HG03280 (cell line): ENCODE measurements at regions not wholly inside any gene's neighbourhood (a gene's known extent, or its start where the extent isn't known, plus 50 kb on each side); places are given as distances from the start of the nearest gene placed in this dataset.
"Not testable (repeated sequence)": the region's sequence is repeated elsewhere in the genome, so short reads cannot be mapped to it uniquely, and the experiment has no call there.

Experiments used
- ATAC-seq: cut with Tn5 transposase; IDR thresholded peaks from one replicate; pipeline ENCODE4 v1.9.1; 2021; ENCODE audit warnings: mild to moderate bottlenecking, moderate library complexity; ENCODE audit not compliant: unreplicated experiment

DNA sequence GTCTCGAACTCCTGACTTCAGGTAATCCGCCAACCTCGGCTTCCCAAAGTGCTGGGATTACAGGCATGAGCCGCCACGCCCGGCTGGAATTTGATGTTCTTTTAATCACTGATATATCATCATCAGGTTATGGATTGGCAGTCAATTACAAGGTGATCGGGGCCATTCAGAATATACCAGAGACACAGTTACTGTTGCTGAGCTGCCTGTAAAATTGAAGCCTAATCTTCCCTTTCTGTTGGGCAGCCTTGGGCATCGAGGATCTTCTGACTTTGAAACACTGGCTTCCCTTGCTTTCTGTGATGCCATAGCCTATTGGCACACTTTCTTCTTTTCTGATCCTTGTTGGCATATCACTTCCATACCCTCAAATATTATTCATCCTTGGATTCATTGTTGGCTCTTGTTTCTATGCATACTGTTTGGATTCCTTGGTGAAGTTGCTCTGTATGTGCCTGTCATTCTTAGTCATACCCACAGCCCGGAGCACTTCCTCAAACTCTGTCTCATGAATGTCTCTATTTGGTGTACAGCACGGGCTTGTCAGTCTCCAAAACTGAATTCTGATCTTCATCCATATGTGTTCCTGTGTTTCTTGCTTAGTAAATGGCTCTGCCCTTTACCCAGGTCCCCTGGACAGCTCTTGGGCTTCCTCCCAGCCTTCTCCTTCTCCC lies 85.6 kb upstream of the CRYM start:
- ATAC-seq: not testable (repeated sequence)

DNA sequence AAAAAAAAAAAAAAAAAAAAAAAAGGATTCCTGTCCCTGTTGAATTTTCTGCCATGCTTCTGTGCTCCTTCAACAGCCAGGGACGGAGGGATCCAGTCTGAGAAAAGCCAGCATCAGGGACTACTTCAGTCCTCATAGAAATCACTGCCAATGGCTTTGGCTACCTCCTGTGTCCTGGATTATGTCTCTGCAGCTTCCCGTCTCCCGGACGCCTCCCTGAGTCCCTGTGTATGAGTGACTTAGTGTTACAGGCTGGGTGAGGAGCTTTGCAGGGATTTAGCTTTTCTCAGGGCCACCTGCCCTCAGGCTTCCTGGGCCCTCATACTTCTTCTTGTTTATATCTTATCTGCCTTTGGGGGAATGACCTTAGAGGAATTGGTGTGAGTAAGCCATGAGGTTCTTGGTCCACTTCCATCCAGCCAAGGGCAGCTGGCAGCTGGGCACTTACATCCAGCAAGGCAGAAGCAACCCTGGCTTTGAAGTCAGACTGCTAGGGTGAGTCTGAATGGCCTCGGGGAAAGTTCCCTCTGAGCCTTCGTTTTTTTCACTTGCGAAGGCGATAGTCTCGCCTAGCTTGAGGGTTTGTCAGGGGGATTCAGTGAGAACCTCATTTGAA lies 83.6 kb upstream of the CRYM start:
- ATAC-seq: not testable (repeated sequence)

DNA sequence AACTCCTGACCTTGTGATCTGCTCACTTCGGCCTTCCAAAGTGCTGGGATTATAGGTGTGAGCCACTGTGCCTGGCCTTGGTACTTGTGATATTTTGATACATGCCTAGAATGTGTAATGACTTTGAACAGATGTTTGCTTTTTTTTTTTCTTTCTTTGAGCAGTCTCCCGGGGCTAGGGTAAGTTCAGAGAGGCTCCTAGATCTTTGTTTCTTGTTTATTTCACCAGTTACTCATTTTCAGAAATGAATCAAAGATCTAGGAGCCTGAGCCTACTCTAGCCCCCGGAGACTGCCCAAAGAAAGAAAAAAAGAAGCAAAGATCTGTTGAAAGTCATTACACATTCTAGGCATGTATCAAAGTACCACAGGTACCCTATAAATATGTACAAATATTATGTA lies 83.0 kb upstream of the CRYM start:
- ATAC-seq: not testable (repeated sequence)

DNA sequence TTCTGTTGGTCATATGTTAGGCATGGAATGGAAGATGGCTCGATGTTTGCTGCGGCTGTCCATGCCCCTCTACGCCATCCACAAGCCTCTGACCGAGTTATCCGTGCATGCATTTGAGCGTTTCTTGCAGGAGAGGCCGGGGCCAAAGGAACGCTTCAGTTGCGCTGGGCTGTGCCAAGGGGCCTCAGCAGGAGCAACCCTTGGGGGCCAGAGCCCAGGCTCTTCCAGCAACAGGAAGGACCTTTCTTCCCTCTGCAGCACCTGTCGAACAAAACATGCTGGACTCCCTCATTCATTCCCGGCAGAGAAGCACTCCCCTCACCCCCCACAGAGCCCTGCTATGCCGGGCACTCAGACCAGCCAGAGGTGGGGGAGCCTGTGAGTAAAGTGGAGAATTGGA lies 81.4 kb upstream of the CRYM start:
- not testable (repeated sequence) for ATAC-seq

DNA sequence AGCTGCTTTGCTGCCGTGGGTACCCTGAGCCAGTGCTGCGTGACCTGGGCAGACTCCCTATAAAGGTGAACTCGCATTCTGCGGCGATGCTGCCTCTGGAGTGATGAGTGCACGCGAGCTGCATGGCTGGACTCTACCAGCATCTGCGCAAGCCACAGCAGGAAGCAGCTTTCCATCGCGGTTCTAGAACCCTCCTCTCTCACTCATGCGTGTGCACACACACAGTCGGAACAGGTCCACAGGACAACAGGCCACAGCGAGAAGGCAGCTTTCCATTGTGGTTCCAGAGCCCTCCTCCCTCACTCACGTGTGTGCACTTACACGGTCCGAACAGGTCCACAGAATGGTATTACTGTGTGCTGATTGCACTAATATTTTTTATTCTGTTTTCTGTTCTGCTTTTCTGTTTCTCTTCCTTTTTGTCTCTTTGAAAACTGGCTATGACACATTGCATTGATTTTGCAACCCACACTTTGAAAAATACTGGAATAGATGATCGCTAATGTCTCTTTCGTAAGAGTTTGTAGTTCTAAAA lies 80.2 kb upstream of the CRYM start:
- peak; percentile 45 for ATAC-seq

DNA sequence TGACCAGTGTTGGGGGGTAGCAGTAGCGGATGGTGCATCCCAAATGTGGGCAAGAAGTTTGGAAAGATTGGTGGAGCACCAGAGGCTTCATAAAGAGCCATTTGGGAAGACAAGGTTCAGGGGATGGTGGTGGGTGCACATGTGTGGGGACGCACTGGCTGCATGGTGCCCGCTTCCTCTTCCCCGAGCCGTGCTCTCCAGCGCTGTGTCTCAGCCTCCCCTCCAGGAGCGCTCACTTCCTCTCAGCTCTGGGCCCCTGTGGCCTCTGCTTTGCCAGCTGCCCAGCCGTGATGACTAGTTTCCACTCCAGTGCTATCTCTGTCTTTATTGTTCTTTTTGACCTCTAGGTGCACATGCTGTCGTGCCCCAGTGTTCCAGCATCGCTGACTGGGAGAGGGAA lies 78.2 kb upstream of the CRYM start:
- ATAC-seq: not testable (repeated sequence)

DNA sequence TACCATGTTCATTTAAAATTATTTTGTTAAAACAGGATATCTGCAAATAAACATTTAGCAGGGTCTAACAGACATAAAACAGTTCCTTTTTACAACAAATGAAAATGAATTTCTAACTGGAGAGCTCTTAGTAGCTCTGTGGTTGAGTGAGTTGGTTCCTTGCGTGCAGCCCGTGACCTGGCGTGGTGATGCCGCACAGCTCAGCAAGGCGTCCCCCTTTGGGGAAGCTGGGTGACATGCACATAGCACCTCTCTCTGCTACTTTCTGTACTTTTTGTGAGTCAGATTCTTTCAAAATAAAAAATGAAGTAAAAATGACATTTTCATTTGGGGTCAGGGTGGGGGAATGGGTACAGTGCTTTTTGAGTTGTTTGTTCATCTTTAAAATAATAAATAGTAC lies 73.3 kb upstream of the CRYM start:
- not testable (repeated sequence) for ATAC-seq

DNA sequence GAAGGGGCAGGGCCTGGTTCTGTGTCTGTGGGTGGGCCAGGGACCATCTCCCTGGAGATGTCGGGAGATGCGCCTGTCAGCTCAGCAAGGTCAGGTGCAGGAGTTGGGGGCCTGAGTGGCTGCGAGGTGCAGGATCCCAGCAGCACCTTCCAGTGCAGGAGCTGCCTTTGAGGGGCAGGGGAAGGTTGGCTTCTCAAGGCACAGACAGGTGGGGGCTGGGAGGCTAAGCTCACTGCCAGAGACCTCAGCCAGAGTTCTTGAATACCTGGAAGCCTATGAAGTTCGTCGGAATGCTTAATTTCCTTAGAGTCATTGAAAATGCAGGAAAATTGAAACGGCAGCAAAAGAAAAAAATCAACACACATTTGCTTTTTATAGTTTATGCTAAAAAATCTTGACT lies 72.8 kb upstream of the CRYM start:
- not testable (repeated sequence) for ATAC-seq

DNA sequence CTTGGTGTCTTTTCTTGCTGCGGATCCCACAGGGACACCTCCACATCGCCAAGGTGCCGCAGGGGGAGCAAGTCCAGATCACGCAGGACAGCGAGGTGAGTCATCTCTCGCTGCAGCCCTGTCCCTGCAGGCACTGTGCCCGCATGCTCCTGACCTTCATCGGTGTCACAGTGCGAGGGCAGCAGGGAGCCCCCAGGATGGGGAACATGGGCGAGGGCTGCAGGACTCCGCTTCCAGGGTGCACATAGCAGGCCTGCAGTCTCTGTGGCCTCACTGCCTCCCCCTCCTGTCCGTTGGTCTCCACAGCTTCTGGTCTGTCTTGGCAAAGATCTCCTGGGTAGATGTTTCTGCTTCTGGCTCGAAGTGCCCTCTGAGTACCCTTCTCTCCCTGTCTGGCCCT lies 71.2 kb upstream of the CRYM start:
- not testable (repeated sequence) for ATAC-seq

DNA sequence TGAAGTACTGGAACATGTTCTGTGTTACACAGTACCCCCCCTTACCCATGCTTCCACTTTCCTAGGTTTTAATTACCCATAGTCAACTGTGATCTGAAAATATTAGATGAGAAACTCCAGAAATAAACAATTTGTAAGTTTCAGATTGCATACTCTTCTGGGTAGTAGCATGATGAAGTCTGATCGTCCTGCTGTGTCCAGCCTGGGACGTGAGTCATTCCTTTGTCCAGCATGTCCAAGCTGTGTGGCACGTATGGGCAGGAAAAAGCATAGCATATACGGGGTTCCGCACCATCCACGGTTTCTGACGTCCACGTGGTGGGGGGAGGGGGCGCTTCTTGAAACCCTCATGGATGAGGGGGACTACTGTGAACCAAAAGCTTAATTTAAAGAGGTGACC lies 70.7 kb upstream of the CRYM start:
- not testable (repeated sequence) for ATAC-seq

DNA sequence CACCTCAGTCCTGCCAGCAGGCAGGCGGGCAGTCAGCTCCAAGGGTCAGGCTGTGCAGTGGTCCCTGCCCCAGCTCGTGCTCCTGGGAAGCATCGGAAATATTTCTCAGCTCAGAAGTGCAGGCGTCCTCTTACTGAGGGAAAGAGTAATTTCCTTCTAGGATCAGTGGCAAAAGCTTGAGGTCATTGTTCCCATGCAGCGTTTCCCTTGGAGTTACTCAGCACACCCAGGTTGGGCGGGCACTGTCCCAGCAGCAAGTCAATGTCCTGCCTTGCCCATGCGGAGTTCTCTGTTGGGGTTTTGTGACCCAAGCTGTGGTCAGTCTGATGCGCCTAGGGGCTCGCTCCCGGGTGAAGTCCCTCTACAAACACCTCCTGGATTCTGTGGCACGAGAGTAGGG lies 69.4 kb upstream of the CRYM start:
- ATAC-seq: not testable (repeated sequence)

DNA sequence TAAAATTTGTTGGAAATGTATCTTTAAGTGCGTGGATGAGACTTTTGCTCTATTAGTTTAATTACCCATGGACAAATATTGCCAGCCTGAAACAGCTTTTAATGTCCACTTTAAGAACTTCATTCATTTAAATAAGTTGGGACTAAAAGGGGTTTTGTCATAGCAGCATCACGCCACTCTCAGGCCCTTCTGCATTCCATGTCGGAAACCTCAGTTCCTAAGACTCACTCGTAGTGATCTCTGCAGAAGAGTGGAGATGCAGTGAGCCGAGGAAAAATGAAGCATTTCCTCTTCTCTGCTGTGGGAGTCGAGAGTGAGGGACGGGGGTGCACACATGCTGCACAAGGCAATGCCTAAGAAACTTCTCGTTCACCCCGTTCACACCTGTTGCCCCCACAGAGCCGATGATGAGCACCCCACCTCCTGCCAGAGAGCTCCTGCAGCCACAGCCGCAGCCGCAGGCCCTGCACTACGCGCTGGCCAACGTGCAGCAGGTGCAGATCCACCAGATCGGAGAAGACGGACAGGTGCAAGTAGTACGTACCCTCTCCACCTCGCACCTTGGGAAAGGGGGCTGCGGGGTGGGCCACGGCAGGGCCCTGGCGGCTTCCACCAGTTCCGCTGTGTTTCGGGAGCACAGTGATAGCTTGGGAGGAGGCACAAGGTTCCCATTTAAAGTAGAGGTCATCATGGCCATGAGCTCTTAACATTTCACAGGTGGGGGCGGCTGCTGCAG lies 68.8 kb upstream of the CRYM start:
- not testable (repeated sequence) for ATAC-seq

DNA sequence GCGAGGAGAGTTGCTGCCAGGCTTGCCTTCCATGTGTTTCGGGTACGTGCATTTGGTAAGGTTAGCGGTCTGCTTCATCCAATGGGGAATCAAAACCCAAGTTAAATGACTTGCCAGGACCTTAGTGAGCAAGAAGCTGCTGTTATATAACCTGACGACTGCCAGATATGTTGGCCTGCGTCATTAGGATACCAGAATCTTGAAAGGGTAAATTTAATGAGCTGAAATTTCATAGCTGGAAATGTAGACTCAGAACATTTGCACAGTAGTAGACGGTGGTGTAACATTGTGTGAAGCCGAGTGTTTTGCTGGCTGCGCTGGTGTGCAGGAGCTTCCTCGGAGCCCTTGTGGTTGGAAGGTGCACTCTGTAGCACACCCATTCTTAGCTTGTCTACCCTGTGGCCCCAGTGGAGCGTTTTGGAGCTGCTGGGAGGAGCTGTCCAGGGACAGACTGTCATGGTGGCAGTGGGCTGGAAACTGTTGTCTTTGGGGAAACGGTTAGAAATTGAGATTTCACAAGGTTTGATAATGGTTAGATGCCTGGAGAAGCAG lies 66.3 kb upstream of the CRYM start:
- ATAC-seq: not testable (repeated sequence)

DNA sequence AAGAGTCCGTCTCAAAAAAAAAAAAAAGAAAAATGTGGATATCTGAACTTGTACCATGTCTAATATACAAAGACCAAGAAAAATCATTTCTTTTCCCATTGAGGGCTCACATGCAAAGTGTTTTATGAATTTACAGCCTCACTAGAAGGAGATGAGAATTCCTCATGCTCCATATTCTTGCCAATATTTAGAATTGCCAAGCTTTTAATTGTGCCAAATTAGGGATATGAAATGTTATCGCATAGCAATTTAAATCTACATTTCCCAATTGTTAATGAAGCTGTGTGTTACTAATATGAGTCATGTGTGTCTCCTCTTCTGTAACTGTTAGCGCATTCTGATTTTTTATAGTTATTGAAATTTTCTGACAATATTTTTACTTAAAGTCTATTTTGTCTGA lies 63.0 kb upstream of the CRYM start:
- ATAC-seq: no peak

DNA sequence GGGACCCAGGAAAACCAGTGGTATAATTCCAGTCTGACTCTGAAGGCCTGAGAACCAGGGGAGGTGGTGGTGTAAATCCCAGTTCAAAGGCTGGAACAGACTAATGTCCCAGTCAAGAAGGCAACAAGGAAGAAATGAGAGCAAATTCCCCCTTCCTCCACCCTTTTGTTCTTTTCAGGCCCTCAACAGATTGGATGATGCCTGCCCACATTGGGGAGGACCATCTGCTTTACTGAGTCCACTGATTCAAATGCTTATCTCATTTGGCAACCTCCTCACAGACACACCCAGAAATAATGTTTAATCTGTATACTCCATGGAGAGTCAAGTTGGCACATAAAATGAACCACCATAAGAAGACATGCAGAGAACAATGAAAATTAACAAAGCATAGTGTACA lies 61.9 kb upstream of the CRYM start:
- ATAC-seq: no peak

DNA sequence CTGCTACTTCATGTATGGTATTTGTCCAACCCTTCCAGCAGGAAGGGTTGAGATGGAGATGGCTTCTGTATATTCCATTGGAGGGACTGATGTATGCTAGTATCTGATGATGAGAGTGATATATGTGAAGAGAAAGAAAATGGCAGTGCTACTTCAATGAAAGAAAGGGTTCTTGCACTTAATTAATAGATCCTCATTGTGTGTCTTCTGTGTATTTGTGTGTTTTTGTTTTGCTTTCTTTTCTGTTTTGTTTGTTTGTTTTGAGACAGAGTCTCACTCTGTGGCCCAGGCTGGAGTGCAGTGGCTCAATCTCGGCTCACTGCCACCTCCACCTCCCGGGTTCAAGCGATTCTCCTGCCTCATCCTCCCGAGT lies 61.2 kb upstream of the CRYM start:
- ATAC-seq: no peak

DNA sequence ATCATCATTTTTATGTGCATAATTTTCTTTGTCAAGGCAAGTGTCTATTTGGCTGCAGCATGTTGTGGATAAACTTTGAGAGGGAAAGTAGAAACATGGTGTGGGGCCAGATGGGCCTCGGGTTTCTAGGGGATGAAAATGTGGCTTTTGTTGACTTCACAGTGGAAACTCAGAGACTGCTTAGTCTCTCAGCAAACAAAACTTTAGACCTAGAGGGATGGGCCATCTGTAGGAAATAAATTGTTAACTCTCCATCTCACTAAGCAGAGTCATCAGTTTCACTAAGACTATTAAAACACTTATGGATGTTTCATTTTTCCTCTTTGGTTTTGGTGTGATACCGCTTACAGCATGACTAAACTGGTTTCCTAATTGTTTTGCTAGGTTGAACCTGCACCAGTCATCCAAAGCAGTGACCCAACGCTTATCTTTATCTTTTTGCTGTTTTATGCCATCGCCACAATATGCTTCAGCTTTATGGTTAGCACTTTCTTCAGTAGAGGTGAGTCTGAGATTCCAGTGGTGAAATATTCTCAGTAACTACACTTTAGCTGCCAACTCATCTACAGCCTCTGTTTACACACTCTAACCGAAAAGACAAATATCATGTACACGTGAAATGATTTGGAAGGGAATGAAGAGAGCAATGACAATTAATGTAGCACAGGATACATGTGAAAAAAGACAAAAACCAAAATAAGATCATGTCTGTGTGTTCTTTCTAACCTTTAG lies 60.6 kb upstream of the CRYM start:
- ATAC-seq: no peak

DNA sequence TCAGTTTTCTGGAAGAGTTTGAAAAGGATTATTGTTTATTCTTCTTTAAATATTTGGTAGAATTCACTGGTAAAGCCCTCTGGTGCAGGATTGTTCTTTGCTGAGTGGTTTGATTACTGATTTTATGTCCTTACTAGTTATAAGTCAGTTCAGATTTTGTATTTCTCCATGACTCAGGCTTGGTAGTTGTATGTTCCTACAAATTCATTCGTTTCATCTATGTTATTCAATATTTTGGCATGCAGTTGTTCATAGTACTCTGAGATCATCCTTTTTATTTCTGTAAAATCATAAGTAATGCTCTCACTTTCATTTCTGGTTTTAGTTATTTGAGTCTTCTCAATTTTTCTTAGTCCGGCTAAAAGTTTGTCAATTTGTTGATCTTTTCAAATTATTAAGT lies 58.1 kb upstream of the CRYM start:
- no peak for ATAC-seq

DNA sequence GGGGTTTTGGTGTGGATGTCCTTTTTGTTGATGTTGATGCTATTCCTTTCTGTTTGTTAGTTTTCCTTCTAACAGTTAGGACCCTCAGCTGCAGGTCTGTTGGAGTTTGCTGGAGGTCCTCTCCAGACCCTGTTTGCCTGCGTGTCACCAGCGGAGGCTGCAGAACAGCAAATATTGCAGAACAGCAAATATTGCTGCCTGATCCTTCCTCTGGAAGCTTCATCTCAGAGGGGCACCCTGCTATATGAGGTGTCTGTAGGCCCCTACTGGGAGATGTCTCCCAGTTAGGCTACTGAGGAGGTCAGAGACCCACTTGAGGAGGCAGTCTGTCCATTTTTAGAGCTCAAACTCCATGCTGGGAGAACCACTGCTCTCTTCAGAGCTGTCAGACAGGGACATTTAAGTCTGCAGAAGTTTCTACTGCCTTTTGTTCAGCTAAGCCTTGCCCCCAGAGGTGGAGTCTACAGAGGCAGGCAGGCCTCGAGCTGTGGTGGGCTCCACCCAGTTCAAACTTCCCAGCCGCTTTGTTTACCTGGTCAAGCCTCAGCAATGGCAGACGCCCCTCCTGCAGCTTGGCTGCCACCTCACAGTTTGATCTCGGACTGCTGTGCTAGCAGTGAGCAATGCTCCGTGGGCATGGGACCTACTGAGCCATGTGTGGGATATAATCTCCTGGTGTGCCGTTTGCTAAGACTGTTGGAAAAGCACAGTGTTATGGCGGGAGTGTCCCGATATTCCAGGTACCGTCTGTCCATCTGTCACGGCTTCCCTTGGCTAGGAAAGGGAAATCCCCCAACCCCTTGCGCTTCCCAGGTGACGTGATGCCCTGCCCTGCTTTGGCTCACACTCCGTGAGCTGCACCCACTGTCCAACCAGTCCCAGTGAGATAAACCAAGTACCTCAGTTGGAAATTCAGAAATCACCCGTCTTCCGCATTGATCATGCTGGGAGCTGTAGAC lies 56.4 kb upstream of the CRYM start:
- ATAC-seq: not testable (repeated sequence)

DNA sequence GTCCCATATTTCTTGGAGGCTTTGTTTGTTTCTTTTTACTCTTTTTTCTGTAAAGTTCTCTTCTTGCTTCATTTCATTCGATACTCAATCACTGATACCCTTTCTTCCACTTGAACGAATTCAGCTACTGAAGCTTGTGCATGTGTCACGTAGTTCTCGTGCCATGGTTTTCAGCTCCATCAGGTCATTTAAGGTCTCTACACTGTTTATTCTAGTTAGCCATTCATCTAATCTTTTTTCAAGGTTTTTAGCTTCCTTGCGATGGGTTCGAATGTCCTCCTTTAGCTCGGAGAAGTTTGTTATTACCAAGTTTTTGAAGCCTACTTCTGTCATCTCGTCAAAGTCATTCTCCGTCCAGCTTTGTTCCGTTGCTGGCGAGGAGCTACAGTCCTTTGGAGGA lies 55.6 kb upstream of the CRYM start:
- not testable (repeated sequence) for ATAC-seq
